Breast epithelium (tissue), 3 donors: ENCODE measurements at regions not wholly inside any gene's neighbourhood (a gene's known extent, or its start where the extent isn't known, plus 50 kb on each side); places are given as distances from the start of the nearest gene placed in this dataset.

Experiments
- POLR2A ChIP-seq: fragments of 450-650 bp; IDR thresholded peaks from one replicate; pipeline ENCODE4 v1.6.1; 2016; ENCODE audit warnings: antibody characterized with exemption, mild to moderate bottlenecking, moderate library complexity
- POLR2AphosphoS5 ChIP-seq, 3 donors: sonication (generic); formaldehyde crosslinking; IDR thresholded peaks; one replicate each; pipeline ENCODE4 v1.6.1; 2017; ENCODE audit warnings: antibody characterized with exemption in 3 of 3
- TF ChIP-seq, protein P1 (sequence below), 3 donors: fragments of 450-650 bp; IDR thresholded peaks; one replicate each; pipeline ENCODE4 v1.5.1; 2016 to 2017; ENCODE audit warnings: antibody characterized with exemption in 3 of 3, mild to moderate bottlenecking in 3 of 3, moderate library complexity in 3 of 3

DNA sequence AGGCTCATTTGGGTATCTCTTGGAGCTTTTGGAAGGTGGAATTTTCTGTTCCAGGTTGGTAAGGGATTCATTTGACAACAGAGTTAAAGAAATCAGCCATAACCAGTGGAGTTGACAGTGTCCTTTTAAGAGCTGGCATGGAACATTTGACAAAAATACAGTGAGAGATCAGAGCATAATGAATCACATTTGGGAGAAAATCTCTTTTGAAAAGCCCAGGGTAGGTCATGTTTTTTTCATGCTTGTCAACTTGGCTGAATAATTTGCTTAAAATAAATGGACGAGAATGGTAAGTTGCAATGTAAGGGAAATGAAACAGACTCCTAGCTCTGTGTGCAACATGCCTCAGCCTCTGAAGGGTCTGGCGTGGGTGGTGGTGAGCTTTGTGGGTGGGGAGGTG, 235.3 kb upstream of the N4BP1 start:
- TF ChIP-seq, protein P1, sequence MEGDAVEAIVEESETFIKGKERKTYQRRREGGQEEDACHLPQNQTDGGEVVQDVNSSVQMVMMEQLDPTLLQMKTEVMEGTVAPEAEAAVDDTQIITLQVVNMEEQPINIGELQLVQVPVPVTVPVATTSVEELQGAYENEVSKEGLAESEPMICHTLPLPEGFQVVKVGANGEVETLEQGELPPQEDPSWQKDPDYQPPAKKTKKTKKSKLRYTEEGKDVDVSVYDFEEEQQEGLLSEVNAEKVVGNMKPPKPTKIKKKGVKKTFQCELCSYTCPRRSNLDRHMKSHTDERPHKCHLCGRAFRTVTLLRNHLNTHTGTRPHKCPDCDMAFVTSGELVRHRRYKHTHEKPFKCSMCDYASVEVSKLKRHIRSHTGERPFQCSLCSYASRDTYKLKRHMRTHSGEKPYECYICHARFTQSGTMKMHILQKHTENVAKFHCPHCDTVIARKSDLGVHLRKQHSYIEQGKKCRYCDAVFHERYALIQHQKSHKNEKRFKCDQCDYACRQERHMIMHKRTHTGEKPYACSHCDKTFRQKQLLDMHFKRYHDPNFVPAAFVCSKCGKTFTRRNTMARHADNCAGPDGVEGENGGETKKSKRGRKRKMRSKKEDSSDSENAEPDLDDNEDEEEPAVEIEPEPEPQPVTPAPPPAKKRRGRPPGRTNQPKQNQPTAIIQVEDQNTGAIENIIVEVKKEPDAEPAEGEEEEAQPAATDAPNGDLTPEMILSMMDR (IDR thresholded peaks at IDR 0.05): no peak
- TF ChIP-seq POLR2A (no peak), POLR2AphosphoS5 (IDR thresholded peaks at IDR 0.05) (no peak)
